ENCODE measurements at regions not wholly inside any gene's neighbourhood (a gene's known extent, or its start where the extent isn't known, plus 50 kb on each side); places are given as distances from the start of the nearest gene placed in this dataset.

DNA sequence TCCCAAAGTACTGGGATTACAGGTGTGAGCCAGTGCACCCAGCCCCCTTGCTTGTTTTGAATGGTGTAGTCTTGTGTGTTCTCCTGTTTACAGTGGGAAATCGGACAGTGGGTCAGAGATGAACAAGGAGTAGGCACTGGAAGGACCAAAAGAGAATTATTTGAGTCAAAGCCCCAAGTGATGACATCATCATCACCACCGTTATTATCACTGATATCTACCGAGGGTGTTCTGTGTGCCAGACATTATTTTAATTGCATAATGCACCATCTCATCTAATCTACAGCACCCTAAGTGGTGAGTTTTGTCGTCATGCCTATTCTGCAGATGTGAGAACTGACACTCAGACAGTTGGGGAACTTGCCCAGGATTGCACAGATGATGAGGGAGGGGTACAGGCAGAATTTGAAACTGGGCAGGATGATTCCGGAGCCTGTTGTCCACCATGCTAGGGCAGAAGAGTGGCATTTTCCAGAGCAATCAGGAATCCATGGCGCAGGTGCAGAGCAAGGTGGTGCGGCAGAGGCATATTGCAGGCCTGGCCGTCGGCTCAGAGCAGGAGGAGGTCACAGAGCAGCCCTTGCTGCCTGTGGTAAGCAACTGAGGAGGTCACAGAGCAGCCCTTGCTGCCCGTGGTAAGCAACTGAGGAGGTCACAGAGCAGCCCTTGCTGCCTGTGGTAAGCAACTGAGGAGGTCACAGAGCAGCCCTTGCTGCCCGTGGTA lies 137.0 kb upstream of the HDAC4 start:
- TF ChIP-seq FOXP2 (optimal IDR thresholded peaks at IDR 0.05; ENCODE audit: borderline replicate concordance, extremely low read depth, extremely low read length, insufficient read depth) (no peak), SIN3A (IDR thresholded peaks at IDR 0.05; ENCODE audit: borderline replicate concordance, insufficient read depth, low read length) (no peak), REST (IDR thresholded peaks at IDR 0.05; ENCODE audit: insufficient read depth in 1 of 2, low read depth in 2 of 2, low read length in 2 of 2) (no peak), TAF1 (IDR thresholded peaks at IDR 0.05; ENCODE audit: borderline replicate concordance, insufficient read depth, low read length) (no peak), POLR2AphosphoS5 (IDR thresholded peaks at IDR 0.05; ENCODE audit: low read depth, low read length) (no peak)

DNA sequence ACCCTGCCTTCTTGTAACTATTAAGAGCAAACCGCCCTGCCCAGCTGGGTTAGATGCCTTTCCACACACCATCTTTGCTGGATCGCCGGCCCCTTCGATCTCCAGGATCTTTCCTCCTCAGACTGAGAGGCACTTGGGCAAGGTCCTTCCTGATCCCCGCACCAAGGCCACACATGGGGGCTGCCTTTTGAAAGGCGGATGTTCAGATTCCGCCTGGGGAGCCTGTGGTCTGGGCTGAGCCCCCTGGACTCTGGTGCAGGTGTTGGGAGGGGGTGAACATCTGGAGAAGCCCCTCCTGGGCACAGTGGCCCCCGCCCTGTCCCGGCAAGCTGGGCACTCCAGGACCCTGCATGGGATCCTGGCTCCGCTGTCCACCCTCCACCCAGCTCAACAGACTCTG lies 135.4 kb upstream of the HDAC4 start:
- no peak for TF ChIP-seq TAF1 (IDR thresholded peaks at IDR 0.05; ENCODE audit: borderline replicate concordance, insufficient read depth, low read length)
- TF ChIP-seq FOXP2 (optimal IDR thresholded peaks at IDR 0.05; ENCODE audit: borderline replicate concordance, extremely low read depth, extremely low read length, insufficient read depth): no peak
- no peak for TF ChIP-seq SIN3A (IDR thresholded peaks at IDR 0.05; ENCODE audit: borderline replicate concordance, insufficient read depth, low read length)

DNA sequence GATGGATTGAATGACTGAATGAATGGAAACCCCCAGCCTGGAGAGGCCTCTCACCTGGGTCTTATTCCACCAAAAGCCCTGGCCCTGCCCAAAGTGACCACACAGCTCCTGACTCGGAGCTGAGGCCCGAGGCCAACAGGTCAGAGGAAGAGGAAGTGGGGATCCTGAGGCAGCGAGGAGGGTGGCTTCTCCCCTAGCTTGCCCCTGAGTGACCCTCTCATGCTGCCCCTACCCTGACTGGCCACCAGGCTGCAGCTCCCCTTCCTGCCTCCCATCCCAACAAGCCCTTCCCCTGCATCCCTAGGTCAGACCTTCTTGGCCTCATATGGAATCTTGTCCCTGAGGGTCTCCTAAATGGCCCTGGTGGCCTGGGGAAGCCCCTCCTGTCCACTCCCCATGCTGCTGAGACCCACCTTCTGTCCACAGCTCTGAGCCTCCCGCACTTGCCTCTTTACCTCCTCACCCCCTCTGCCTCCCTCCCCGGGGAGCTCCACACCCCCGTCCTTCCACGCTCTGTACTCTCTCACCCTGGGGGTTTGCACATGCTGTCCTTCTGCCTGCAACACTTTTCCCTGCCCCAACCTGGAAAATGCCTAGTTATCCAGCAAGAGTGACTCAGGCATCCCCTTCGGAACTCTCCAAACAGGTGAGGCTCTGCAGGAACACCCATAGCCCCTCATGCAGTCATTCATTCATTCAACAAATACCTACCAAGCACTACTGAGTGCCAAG lies 134.8 kb upstream of the HDAC4 start:
- TF ChIP-seq TAF1 (IDR thresholded peaks at IDR 0.05; ENCODE audit: borderline replicate concordance, insufficient read depth, low read length): no peak
- TF ChIP-seq POLR2AphosphoS5 (IDR thresholded peaks at IDR 0.05; ENCODE audit: low read depth, low read length): no peak
- no peak for TF ChIP-seq REST (IDR thresholded peaks at IDR 0.05; ENCODE audit: insufficient read depth in 1 of 2, low read depth in 2 of 2, low read length in 2 of 2)
- TF ChIP-seq SIN3A (IDR thresholded peaks at IDR 0.05; ENCODE audit: borderline replicate concordance, insufficient read depth, low read length): no peak
- no peak for TF ChIP-seq FOXP2 (optimal IDR thresholded peaks at IDR 0.05; ENCODE audit: borderline replicate concordance, extremely low read depth, extremely low read length, insufficient read depth)

DNA sequence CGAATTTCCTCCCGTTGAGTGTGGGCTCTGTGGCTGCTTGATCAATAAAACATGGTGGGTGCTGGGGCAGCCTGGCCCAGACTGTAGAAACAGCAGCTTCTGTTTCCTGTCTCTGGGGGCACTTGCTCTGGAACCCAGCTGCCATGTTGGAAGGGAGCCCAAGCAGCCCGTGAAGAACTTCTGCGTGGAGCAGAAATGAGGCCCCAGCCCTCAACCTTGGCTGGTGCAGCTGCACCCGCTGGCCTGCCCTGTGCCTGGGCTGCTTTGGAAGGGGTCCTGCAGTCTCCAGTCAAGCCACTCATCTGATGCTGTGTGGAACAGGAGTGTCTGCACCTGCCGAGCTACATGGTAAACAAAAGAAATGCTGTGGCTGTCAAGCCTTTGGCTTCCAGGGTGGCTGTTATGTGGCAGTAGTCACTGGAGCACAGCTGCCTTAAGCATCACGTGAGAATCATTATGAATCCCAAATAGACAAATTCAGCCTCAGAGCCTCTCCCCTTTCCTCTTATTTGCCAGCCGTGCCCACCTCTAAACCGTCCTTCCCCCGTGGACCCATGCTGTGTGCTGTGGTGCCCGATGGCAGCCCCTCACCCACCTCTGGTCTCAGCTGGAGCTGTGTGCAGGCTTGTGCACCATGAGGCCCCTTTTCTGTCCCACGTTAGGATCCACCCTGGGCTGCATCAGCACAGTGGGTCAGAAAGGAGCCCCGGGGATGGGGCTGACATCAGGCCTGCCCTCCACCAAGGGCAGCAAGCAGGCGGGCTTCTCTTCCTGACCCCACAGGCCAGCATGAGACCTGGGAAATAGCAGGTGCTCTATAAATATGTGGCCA lies 134.0 kb upstream of the HDAC4 start:
- TF ChIP-seq FOXP2 (optimal IDR thresholded peaks at IDR 0.05; ENCODE audit: borderline replicate concordance, extremely low read depth, extremely low read length, insufficient read depth) (no peak), REST (IDR thresholded peaks at IDR 0.05; ENCODE audit: insufficient read depth in 1 of 2, low read depth in 2 of 2, low read length in 2 of 2) (no peak), POLR2AphosphoS5 (IDR thresholded peaks at IDR 0.05; ENCODE audit: low read depth, low read length) (no peak), TAF1 (IDR thresholded peaks at IDR 0.05; ENCODE audit: borderline replicate concordance, insufficient read depth, low read length) (no peak), SIN3A (IDR thresholded peaks at IDR 0.05; ENCODE audit: borderline replicate concordance, insufficient read depth, low read length) (no peak)
